GM12872 (cell line): ENCODE measurements at regions not wholly inside any gene's neighbourhood (a gene's known extent, or its start where the extent isn't known, plus 50 kb on each side); places are given as distances from the start of the nearest gene placed in this dataset.

Experiments
- CTCF ChIP-seq: IDR thresholded peaks from 3 replicates; pipeline ENCODE4 v1.5.1; 2011; ENCODE audit warnings: low read depth, mild to moderate bottlenecking, low read length, moderate library complexity; ENCODE audit not compliant: insufficient read depth

- TF ChIP-seq CTCF, result no peak
Observed at GRCh38 chr1:217009376-217009775, 286.1 kb upstream of the ESRRG start.

DNA sequence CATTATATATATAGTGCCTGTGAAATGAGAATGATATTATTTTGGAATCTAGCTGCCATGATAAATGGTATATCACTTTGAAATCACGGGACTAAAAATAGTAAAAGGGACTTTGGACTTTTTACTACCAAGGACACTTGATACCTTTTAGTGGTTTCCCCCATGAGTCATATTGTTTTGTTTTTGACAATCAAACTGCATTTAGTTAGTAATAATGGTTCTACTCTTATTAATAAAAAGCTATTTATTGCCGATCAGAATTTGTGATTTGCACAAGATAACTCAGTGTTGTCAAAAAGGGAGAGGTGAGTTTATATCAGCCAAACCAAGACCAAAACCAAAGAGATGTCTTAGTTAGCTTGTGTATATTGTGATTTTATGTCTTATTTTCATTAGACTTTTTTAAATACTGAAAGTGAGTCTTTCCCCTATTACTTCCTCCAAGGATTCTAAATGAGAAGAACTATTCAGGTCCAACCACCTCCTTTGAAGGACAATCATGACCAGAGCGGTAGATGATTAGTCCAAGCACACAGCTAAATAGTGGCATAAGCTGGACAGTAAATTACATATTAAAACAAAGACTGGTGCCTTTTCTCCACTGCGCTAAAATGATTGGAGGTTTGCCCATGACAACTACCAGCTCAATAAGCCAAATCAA is 281.7 kb upstream of the ESRRG start:
- no peak for TF ChIP-seq CTCF

DNA sequence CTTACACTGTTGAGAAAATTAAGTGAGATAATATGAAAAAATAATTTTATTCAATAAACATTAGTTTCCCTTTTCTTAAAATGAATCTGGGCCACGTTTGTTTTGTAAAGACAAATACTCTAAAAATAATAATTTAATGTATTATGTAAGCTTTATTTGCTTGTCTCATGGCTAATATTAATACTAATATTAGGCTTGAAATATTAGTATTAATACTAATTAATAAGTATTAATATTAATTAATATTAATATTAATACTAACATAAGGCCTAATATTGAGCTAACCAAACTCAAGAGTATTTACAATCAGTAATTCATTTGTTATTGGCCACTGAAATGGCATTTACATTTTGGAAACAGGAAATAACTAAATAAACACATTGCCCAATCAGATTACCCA is 280.1 kb upstream of the ESRRG start:
- no peak for TF ChIP-seq CTCF

DNA sequence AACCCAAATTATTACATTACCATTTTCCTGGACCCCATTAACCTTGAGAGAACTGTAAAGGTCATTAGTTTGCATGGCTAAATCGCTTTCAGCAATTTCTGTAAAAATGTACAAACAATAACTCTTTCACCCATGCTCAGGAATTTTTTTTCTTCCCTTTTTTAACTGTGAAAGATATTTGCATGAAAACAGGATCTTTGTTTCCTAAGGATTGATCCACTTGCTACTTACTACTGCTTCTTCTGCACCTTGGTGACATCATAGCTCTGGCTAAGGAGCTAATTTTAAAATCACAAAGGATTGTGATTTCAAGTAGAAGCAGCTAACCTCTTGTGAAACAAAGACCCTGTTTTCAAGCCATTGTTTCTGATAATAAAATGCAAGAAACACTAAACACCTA is 274.6 kb upstream of the ESRRG start:
- no peak for TF ChIP-seq CTCF

DNA sequence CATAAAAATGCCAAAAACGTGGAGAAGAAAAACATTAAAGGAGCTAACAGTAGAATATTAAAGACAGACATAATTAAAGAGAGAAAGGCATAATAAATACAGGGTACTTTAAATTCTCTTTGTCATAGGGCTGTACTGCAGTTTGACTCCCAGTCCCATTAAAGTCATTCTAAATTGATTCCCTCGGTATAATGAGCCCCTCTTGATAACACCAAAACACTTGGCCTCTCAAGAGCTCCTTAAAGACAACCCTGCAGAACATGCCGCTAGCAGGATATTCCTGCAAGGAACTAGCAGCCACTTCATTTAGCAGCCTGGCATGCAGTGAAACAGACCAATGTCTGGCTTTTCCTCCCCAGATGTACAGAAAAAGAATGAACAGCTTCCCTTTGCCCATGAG is 273.8 kb upstream of the ESRRG start:
- no peak for TF ChIP-seq CTCF

DNA sequence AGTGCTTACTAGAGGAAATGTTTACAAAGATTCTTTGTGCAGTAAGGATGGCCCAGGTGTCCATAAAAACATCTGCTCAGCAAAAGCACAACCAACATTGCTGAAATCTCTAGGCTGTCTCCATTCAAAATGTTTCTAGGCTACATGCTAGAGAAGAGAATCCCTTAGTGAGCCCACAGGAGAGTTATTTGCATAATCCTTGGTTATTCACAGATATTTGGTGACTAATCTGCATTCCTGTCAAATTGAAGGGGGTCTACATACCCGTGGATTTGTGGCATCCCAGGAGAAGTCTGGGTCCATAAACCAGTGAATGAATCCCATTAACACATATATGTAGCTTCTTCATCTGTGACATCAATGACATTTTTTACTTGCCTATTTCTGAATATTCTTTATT is 261.3 kb upstream of the ESRRG start:
- no peak for TF ChIP-seq CTCF

DNA sequence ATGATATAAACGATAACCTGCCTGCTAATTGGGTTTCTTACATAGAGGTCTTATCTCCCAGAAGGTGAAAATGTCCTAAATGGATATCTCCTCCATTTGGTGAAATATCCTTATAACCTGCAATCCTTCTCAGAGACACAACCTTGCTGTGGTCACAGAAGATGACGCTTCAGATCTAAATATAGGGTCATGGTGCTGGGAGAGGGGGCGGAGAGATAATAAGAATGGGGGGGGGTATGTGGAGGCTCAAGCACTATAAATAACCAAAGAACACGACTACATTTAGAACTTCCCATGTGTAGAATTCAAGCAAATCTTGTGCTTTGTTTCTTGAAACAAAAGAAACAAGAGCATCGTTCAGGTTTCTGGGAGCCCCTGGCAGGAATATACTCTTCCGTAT is 260.6 kb upstream of the ESRRG start:
- no peak for TF ChIP-seq CTCF
